ENCODE measurements at regions not wholly inside any gene's neighbourhood (a gene's known extent, or its start where the extent isn't known, plus 50 kb on each side); places are given as distances from the start of the nearest gene placed in this dataset.
A peak's percentile ranks its signal among the peaks of the same experiment; 100 is the strongest.

DNA sequence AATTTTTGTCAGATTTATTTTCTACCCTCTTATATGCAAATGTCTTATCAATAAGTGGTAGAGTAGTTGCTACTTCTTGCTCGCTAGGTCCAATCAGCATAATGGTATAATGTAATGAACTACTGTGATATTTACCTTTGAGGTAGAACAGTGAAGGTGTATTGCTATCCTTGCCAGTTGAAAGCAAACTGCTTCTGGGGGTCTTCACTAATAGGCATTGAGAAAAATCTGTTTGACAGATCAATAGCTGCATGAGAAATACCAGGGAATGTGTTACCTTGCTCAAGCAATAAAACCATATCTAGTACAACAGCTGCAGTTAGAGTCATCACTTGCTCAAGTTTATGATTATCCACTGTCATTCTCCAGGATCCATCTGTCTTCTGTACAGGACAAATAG lies 50.1 kb upstream of the EFEMP1 start:
- no peak for DNase-seq (ENCODE audit: low read depth, low spot score)
- no peak overlapping the region for H3K4me3 ChIP-seq (ENCODE audit: low read length)

DNA sequence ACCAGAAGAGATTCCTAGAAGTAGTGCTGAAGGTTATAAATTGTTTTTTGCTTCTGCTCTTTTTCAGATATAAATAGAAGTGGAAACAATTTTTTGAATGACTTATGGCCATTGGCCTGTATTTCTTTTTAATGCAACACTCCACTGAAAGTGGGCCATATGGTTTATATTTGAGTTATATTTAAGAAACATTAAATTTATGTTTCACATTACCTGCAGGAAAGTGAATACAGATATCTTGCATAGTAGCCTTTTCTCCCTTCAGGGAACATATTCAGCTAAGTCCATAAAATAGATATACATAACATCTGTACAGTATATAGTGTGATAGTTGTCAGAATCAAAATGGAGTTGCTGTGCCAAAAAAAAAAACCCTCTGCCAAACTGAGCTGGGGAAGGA lies 53.1 kb upstream of the EFEMP1 start:
- no peak for DNase-seq (ENCODE audit: low read depth, low spot score)
- H3K4me3 ChIP-seq (ENCODE audit: low read length), result no peak overlapping the region

DNA sequence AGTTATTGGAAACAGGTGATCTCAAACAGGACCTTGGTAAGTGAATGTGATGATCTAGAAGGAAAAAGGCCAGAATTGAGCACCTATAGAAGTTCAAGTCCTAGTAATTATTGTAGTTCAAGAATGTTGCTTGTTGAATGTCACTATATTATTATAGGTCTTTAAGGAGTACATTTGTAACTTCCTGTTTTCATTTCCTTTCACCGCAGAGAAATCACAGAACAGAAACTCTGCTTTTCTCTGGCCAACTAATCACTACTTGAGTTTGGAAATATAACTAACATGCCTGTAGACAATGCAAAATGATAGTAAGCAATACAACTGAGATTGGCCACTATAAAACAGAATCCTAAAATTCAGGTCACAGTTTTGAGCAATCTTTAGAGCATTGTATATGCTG lies 61.8 kb upstream of the EFEMP1 start:
- no peak overlapping the region for H3K4me3 ChIP-seq (ENCODE audit: low read length)
- peak; percentile 4 for DNase-seq (ENCODE audit: low read depth, low spot score)

DNA sequence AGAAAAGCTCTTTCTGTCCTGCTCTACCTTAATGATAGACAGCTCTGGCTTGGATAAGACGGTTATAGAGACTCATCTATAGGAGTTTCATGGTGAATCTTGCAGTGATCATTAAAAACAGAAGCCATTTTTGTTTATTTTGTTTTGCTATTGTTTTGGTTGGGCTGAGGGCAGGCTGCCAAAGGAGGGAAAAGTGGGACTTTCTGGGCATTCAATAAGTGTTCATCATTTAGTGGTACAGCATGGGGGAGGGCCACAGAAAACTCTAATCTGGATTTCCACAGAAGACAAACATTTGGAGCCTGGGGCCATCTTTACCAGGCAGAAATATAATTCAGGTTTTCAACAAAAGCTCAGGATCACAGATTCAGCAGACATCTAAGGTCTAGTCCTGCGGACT lies 62.4 kb upstream of the EFEMP1 start:
- no peak for DNase-seq (ENCODE audit: low read depth, low spot score)
- H3K4me3 ChIP-seq (ENCODE audit: low read length), result no peak overlapping the region

DNA sequence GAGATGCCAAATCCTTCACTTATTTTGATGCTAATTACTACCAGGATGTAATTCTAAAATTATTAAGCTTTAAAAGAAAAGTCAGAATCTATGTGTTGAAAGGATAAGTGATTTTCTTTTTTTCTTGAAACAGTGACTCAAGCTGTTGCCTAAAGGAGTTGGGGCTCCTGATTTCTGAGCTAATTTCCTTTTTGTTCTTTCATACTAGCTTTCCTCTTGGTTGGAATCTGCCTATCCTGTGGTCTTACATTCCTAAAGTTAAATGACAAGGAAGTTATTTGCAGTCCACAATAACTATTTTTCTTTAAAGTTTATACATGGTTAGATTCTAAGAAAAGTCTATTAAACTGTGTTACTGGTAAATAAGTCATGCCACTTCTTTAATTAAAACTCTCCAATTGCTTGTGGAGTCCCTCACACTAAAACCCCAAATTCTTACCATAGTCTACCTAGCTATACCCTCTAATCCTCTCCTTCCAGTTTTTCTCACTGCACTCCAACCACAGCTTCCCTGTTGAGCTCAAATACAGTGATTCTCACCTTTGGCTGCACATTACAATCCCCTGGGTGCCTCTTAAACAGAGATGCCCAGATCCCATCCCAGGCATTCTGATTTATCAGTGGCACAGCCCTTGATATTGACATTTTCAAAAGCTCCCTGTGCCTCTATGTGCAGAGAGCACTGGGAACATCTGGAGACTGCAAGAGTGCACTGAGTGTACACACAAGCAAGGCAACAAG lies 63.3 kb upstream of the EFEMP1 start:
- H3K4me3 ChIP-seq (ENCODE audit: low read length), result no peak overlapping the region
- no peak for DNase-seq (ENCODE audit: low read depth, low spot score)

DNA sequence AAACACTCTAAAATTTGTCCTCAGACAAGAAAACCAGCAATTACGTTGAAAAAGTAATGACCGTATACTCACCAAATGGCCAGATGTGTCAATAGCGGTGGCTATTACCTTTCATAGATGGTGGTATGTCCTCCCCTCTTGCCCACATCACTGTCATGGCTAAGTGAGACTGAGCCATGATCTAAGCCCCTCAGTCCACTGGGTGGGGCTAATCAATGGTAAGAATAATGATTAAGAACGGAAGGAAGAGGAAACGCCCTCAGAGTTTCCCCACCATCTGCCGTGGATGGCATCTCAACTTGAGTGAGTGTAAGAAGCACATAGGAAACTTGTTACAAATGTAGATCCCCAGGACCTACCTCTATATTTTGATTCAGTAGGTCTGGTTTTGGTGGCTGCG lies 65.8 kb upstream of the EFEMP1 start:
- DNase-seq (ENCODE audit: low read depth, low spot score), result no peak
- no peak overlapping the region for H3K4me3 ChIP-seq (ENCODE audit: low read length)

DNA sequence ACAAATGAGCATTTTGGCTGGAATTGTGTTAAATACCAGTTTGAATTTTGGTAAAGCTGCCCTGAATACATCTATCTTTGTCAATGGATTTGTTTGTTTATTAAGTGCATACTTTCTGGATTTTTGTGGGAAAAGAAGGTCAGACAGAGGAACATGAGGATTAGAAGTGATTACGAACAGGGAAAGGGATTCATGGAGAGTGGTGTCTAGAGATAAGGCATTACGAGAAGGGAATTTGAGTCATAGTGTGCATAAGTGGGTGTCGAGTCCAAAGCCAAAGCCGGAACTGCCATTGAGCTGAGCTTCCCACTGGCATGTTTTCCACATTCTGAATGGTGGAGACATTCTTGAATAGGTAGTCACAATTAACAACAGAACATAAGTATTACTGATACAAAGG lies 68.9 kb upstream of the EFEMP1 start:
- no peak for DNase-seq (ENCODE audit: low read depth, low spot score)
- no peak overlapping the region for H3K4me3 ChIP-seq (ENCODE audit: low read length)

DNA sequence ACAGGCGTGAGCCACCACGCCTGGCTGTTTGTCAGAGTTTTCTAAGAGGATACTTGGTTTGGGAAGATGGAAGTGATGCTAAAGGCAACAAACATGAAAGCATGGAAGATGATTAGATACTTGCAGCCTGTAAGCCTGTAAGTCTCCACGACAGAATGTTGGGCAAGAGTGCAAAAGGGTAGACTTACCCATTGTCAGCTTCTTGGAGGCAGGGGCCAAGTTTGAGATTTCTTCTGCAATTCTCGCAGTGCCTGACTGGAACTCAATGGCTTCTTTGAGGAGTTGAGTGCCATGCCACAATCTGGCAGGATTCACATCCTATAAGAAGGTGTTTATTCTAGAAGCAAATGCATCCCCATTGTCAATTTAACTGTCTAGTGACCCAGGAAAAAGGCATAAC lies 70.1 kb upstream of the EFEMP1 start:
- H3K4me3 ChIP-seq (ENCODE audit: low read length), result no peak overlapping the region
- no peak for DNase-seq (ENCODE audit: low read depth, low spot score)

DNA sequence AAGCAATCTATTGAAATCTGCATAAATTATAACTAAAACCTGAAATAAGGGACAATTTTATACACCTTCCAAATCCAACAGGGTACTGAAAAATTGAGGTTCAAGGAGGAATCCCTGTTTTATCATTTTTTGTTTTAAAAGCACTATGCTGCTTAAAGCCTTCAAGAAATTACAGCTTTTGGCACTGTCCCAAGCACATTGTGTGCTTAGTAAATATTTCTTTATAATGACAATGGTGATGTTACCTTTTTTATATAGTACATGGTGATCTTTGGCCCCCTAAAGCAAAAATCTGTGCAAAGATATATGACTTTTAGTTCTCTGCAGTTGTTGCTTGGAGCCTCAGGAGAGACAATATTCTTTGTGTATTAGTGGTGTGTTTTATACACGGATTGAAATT lies 71.6 kb upstream of the EFEMP1 start:
- no peak for DNase-seq (ENCODE audit: low read depth, low spot score)
- no peak overlapping the region for H3K4me3 ChIP-seq (ENCODE audit: low read length)

DNA sequence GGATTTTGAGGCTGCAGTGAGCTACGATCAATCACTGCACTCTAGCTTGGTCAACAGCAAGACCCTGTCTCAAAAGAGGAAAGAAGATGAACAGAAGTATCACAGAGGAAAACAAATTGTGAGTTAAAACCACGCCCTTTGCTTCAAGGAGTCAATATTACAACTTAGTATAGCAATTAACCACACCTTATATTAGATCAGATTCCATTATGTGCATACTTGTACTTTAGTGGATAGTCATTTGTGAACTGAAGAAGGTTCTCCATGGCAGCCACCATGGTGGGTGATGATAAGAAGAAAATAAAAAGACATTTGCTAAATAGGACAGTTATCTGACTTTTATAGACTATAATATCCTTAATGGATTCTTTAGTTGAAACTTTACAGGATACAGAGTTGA lies 72.3 kb upstream of the EFEMP1 start:
- DNase-seq (ENCODE audit: low read depth, low spot score), result no peak
- no peak overlapping the region for H3K4me3 ChIP-seq (ENCODE audit: low read length)

DNA sequence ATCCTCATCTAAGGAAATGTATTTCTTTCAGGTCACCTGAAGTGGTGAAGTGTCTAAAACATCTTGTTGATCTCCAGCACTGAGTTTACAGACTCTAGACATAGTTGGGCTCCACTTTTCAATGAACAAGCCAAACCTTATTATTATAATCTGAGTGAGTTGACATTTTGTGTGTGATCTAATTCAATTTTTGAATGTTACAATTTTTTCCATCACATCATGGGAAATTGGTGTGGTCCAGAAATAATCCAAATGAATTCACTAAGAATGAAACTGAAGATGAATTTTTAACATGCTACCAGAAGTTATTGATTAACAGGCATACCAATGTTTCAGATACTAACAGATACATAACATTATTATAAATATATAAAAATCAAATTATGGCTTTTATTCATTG lies 75.6 kb upstream of the EFEMP1 start:
- DNase-seq (ENCODE audit: low read depth, low spot score), result no peak
- H3K4me3 ChIP-seq (ENCODE audit: low read length), result no peak overlapping the region

DNA sequence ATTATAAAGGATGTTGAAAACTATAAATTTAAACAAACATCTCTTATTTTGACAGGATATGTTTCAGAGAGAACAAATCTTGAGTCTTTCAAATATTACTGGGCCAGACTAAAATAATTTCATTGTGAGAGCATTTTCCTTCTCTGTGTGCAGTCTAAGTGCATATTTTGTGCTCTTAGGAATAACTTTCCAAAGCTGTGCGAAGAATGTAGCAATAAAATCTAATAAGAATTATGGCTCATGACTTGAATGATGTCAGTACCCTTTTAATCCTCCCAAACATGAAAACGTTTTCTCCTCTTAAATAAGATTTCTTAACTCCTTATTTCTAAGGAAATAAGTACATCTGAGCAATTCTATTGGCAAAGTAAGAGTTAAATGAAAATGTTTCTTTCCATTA lies 76.2 kb upstream of the EFEMP1 start:
- no peak for DNase-seq (ENCODE audit: low read depth, low spot score)

DNA sequence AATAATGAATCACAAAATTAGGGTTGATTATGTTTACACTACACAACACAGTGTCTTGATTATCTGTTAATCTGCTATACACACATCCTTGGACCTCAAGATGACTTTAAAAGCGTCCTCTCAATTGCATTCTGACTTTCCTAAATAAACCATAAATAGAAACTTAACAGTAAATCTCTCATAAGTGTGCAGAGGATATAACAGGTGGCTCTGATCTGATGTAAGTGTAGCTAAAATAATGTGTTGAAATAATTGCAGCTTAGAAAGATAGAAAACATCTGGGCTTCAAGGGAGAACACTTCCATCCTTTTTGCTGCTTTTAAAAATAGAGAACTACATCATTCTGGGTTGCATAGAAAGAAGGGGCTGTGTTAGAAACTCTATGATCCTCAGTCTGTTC lies 78.4 kb upstream of the EFEMP1 start:
- no peak overlapping the region for H3K4me3 ChIP-seq (ENCODE audit: low read length)
- DNase-seq (ENCODE audit: low read depth, low spot score), result no peak

More for the DNA sequence above, 76.2 kb upstream of the EFEMP1 start:
- no peak overlapping the region for H3K4me3 ChIP-seq (ENCODE audit: low read length)

DNA sequence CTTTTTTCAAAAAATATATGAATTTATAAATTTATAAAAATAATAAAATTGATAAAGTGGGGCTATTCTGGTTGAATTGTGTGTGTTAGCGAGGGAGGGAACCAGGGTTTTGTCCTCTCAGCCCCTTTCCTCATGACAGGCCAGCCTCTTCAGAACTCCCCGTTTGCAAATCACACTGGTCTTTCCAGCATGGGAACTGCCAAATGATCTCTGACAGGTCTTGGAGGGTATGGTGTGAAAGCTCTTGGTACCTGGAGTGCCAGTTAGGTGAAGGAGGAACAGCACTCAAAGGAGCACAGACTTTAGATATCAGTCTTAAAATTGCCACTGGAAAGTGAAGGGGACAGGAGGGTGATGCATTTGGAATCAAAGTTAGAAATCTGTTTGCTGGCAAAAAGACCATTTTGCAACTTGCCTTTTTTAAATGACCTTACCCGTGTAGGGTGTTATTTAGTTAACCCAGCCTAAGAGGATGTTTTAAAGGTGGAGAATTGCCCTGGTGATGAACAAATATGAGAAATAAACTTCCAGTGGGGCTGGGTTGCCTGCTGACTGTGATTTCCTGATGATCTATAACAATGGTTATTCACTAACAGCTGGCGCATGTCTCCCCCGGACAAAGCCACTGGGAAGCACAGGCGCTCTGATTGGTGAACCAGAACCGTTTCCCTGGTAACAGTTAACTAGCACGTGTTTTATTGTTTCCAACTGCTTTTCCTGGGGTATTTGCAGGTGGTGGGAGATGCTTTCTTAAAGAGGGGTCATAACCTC lies 85.3 kb upstream of the EFEMP1 start:
- DNase-seq (ENCODE audit: low read depth, low spot score), result no peak
- no peak overlapping the region for H3K4me3 ChIP-seq (ENCODE audit: low read length)

DNA sequence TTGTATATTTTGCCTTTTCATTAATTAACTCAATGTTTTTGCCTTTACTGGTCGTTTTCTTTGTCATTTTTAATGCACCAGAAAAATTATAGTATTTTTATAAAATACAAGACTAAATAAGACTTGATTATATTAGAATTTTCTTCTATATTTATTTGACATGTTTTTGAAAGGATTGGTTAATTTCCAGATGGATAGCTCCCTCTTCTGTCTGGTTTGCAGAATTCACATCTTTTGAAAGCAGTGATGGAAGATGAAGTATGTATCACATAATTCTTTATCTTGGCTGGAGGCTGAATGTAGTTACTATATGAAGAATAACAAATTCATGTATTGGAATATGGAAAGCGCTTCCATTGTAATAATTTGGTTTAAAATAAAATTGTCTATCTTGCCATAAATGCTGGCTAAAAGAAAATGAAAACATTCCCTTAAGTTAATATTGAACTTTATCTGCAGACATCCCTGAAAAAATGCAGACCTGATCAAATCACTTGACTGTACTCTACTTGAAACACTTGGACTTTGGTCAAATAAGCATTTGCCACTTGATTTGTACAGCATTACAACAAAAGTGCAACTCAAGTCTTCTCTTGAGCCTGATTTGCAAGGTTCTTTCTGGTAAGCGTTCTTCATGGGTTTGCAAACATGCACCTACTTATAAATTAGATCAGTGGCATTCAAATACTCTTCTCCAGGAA lies 86.3 kb upstream of the EFEMP1 start:
- DNase-seq (ENCODE audit: low read depth, low spot score), result peak; percentile 42
- no peak overlapping the region for H3K4me3 ChIP-seq (ENCODE audit: low read length)

DNA sequence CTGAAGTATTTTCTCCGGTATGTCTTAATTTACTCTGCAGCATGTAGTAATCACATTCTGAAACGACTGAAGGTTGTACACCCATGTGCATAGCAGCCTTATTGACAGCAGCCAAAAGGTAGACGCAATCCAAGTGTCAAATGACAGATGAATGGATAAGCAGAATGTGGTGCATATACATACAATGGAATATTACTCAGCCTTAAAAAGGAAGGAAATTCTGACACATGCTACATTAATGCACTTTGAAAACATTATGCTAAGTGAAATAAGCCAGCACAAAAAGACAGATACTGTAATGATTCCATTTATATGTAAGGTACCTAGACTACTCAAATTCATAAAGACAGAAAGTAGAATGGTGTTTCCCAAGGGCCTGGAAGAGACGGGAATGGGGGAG lies 88.0 kb upstream of the EFEMP1 start:
- no peak overlapping the region for H3K4me3 ChIP-seq (ENCODE audit: low read length)

DNA sequence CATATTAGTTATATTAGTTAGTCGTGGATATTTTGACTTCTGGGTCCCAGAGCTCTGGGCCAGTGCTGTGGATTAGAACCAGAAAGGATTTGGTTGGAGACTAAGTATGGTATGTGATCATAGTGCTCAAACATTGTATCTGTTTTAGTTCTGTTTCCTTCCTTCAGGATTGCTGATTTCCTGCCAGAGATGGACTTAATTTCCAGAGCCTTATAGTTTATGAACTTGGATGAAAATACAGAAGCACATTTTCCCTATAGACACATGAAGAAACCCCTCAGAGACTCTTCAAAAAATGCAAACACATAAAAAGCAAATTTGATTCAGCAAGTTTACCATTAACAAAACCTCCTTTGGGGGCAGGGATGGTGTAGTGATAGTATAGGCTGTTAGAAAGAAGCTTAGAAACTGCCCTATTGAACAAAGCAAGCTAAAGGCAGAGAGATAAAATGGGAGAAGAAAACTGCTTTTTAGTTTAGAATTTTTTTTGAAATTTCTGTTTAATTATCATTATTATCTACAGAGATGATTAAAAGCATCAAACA lies 88.7 kb upstream of the EFEMP1 start:
- no peak overlapping the region for H3K4me3 ChIP-seq (ENCODE audit: low read length)
- no peak for DNase-seq (ENCODE audit: low read depth, low spot score)

More for the DNA sequence above, 88.0 kb upstream of the EFEMP1 start:
- no peak for DNase-seq (ENCODE audit: low read depth, low spot score)

DNA sequence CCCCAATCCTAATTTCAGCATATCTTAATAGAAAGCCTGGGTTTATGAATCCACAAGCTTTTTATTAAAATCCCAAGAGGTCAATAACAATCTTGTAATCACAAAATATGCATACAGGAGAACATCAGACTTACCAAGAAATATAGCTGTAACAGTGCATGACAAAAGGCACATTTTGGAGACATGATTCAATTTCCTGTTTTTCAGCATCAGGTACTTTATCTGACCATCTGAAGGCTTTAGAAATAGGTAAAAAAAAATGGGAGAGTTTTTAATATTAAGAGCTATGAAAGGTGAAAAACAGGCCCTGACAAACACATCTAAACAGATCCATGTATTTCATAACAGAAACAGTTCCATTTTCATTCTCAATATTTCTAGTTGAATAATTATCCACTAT lies 89.9 kb upstream of the EFEMP1 start:
- H3K4me3 ChIP-seq (ENCODE audit: low read length), result no peak overlapping the region
- DNase-seq (ENCODE audit: low read depth, low spot score), result no peak

DNA sequence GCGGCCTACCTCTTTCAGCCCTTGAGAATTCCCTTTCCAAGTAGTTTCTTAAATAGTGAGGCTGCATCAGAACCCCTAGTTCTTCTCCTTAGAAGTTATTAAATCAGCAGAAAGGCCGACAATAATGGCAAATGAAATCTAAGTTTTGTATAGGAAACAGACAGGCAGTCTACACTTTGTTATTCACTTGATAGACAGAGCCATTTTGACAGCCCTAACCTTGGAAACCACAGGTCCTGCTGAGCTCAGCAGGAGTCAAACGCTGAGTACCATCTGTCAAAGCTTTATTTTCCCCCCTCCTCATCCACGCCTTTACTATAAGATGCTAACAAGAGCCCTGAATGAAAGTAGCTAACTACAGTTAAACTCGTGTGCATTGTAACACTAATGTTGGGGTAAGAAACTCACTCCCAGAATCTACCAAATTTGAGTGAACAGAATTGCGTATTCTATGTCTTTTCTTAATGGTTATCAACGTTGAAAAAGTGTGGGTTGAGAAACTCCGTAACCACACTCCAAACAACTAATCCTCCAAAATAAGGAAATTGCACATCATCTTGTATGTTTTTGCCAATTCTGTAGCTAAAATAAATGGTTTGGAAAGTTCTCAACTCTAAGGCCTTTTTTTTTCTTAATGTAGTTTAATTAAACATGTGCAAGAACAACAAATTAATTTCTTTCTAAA lies 90.6 kb upstream of the EFEMP1 start:
- DNase-seq (ENCODE audit: low read depth, low spot score), result no peak
- no peak overlapping the region for H3K4me3 ChIP-seq (ENCODE audit: low read length)

All from Jurkat, Clone E6-1 (cell line).